ENCODE measurements at regions not wholly inside any gene's neighbourhood (a gene's known extent, or its start where the extent isn't known, plus 50 kb on each side); places are given as distances from the start of the nearest gene placed in this dataset.
A peak's percentile ranks its signal among the peaks of the same experiment; 100 is the strongest.

GRCh38 chr9:86731511-86732063 is 215.7 kb downstream of the GAS1 start:
- WGBS = 31% methylated on average over 2 of the region's 2 CpGs
- DNase-seq (ENCODE audit: extremely low spot score) = no peak
- H3K36me3 ChIP-seq = no peaks in the 10 kb centered on the region
- intact Hi-C loops (cut with DNase I) = no loop called here
- no peak overlapping the region for H3K4me3 ChIP-seq
- no peaks in the 10 kb centered on the region for H3K27me3 ChIP-seq
- peak overlapping the region; percentile 10 to 69 (median 40) for H3K27ac ChIP-seq (replicated peaks in 1 of 4)
- H3K9me3 ChIP-seq = peaks cover 0 to 5% (median 0%) of the 10 kb centered on the region in 4 donors
- peaks cover 7 to 35% (median 27%) of the 10 kb centered on the region in 4 donors for H3K4me1 ChIP-seq
- peak in 1 of 2 donors; percentile 31 for TF ChIP-seq POLR2AphosphoS5 (IDR thresholded peaks at IDR 0.05)
- TF ChIP-seq, protein P1, sequence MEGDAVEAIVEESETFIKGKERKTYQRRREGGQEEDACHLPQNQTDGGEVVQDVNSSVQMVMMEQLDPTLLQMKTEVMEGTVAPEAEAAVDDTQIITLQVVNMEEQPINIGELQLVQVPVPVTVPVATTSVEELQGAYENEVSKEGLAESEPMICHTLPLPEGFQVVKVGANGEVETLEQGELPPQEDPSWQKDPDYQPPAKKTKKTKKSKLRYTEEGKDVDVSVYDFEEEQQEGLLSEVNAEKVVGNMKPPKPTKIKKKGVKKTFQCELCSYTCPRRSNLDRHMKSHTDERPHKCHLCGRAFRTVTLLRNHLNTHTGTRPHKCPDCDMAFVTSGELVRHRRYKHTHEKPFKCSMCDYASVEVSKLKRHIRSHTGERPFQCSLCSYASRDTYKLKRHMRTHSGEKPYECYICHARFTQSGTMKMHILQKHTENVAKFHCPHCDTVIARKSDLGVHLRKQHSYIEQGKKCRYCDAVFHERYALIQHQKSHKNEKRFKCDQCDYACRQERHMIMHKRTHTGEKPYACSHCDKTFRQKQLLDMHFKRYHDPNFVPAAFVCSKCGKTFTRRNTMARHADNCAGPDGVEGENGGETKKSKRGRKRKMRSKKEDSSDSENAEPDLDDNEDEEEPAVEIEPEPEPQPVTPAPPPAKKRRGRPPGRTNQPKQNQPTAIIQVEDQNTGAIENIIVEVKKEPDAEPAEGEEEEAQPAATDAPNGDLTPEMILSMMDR (IDR thresholded peaks at IDR 0.05) = no peak

GRCh38 chr9:86730163-86730928 is 217.0 kb downstream of the GAS1 start:
- intact Hi-C loops (cut with DNase I) = no loop called here
- H3K9me3 ChIP-seq = peaks cover 0 to 5% (median 0%) of the 10 kb centered on the region in 4 donors
- no peak overlapping the region for H3K4me3 ChIP-seq
- 80% methylated on average over 6 of the region's 6 CpGs for WGBS
- no peak overlapping the region for H3K27ac ChIP-seq (replicated peaks in 1 of 4)
- peaks cover 7 to 35% (median 27%) of the 10 kb centered on the region in 4 donors for H3K4me1 ChIP-seq
- DNase-seq (ENCODE audit: extremely low spot score) = no peak
- H3K27me3 ChIP-seq = no peaks in the 10 kb centered on the region
- TF ChIP-seq EP300 (IDR thresholded peaks at IDR 0.05) (no peak), POLR2AphosphoS5 (IDR thresholded peaks at IDR 0.05) (no peak), POLR2A (IDR thresholded peaks at IDR 0.05; ENCODE audit: low read depth) (no peak)
- TF ChIP-seq, protein P1 (IDR thresholded peaks at IDR 0.05) = no peak
- H3K36me3 ChIP-seq = no peaks in the 10 kb centered on the region

DNA sequence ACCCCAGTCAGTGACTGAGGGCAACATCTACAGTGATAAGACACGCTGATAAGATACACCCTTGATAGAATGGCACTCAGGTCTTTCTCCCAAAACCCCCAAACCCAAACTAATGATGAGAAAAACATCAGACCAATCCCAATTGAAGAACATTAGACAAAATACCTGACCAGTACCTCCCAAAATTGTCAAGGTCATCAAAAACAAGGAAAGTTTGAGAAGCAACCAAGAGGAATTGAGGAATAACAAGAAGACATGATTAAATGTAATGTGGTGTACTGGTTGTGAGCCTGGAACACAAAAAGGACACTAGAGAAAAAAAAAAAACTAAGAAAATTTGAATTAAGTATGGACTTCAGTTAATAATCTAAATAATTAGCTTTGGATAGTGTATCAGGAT is 222.8 kb downstream of the GAS1 start:
- Histone ChIP-seq H3K4me1 (peaks cover 6 to 21% (median 19%) of the 10 kb centered on the region in 4 donors), H3K27me3 (no peaks in the 10 kb centered on the region), H3K36me3 (no peaks in the 10 kb centered on the region), H3K9me3 (peaks cover 0 to 5% (median 0%) of the 10 kb centered on the region in 4 donors), H3K4me3 (no peak overlapping the region), H3K27ac (replicated peaks in 1 of 4) (no peak overlapping the region)
- WGBS = 100% methylated on average over 1 of the region's 1 CpG
- intact Hi-C loops (cut with DNase I) = no loop called here
- no peak for DNase-seq (ENCODE audit: extremely low spot score)
- no peak for TF ChIP-seq POLR2A (IDR thresholded peaks at IDR 0.05; ENCODE audit: low read depth)
- TF ChIP-seq, protein P1 (IDR thresholded peaks at IDR 0.05) = no peak
- TF ChIP-seq EP300 (IDR thresholded peaks at IDR 0.05) = no peak
- TF ChIP-seq POLR2AphosphoS5 (IDR thresholded peaks at IDR 0.05) = no peak

GRCh38 chr9:86723346-86723745 is 224.0 kb downstream of the GAS1 start:
- WGBS = 83% methylated on average over 3 of the region's 3 CpGs
- H3K27me3 ChIP-seq = no peaks in the 10 kb centered on the region
- H3K27ac ChIP-seq (replicated peaks in 1 of 4) = peak overlapping the region in 3 of 4 donors; percentile 62 to 76 (median 62)
- no peak overlapping the region for H3K4me3 ChIP-seq
- peaks cover 0 to 5% (median 0%) of the 10 kb centered on the region in 4 donors for H3K9me3 ChIP-seq
- TF ChIP-seq POLR2A (IDR thresholded peaks at IDR 0.05; ENCODE audit: low read depth) (no peak), POLR2AphosphoS5 (IDR thresholded peaks at IDR 0.05) (no peak), EP300 (IDR thresholded peaks at IDR 0.05) (no peak)
- TF ChIP-seq, protein P1 (IDR thresholded peaks at IDR 0.05) = no peak
- no peak for DNase-seq (ENCODE audit: extremely low spot score)
- H3K4me1 ChIP-seq = peaks cover 6 to 25% (median 21%) of the 10 kb centered on the region in 4 donors
- no peaks in the 10 kb centered on the region for H3K36me3 ChIP-seq
- intact Hi-C loops (cut with DNase I) = no loop called here

Measured in esophagus muscularis mucosa (tissue), 4 donors.